Heart left ventricle (tissue), 16 donors: ENCODE measurements at regions not wholly inside any gene's neighbourhood (a gene's known extent, or its start where the extent isn't known, plus 50 kb on each side); places are given as distances from the start of the nearest gene placed in this dataset.

Experiments used
- ATAC-seq, 4 donors: fragments of 200-7000 bp; cut with Tn5 transposase; one replicate each; pipeline ENCODE4 v1.9.1; 2020 to 2022; ENCODE audit warnings: moderate library complexity in 4 of 4, mild to moderate bottlenecking in 3 of 4, moderate number of reproducible peaks in 1 of 4
- DNase-seq, 5 donors: peaks; one replicate each; pipeline ENCODE4 v3.0.0-alpha.2; 2020
- H3K27ac ChIP-seq, 12 donors: fragments of 200-600 bp; sonication (generic) in 4 of 12; one replicate each; pipeline versions ENCODE4 v1.5.0 to v1.8.0; 2016 to 2022; ENCODE audit warnings: mild to moderate bottlenecking in 2 of 12
- H3K27me3 ChIP-seq, 9 donors: fragments of 200-600 bp; sonication (generic) in 2 of 9; one replicate each; pipeline versions ENCODE4 v1.5.1 to v1.8.0; 2016 to 2022; ENCODE audit warnings: mild to moderate bottlenecking in 3 of 9
- H3K36me3 ChIP-seq, 9 donors: fragments of 200-600 bp; sonication (generic) in 2 of 9; one replicate each; pipeline versions ENCODE4 v1.5.0 to v1.8.0; 2018 to 2022; ENCODE audit warnings: mild to moderate bottlenecking in 2 of 9
- H3K4me1 ChIP-seq, 12 donors: fragments of 200-600 bp; sonication (generic) in 4 of 12; one replicate each; pipeline versions ENCODE4 v1.5.0 to v1.8.0; 2016 to 2022; ENCODE audit warnings: mild to moderate bottlenecking in 3 of 12
- H3K4me3 ChIP-seq, 12 donors: fragments of 200-600 bp; sonication (generic) in 4 of 12; one replicate each; pipeline versions ENCODE4 v1.5.0 to v1.8.0; 2017 to 2022; ENCODE audit warnings: mild to moderate bottlenecking in 9 of 12, moderate library complexity in 4 of 12
- H3K9me3 ChIP-seq, 12 donors: fragments of 200-600 bp; sonication (generic) in 4 of 12; one replicate each; pipeline versions ENCODE4 v1.5.0 to v1.8.0; 2016 to 2022; ENCODE audit warnings: mild to moderate bottlenecking in 1 of 12
- CTCF ChIP-seq, 12 donors: fragments of 200-600 bp; sonication (generic) in 4 of 12; IDR thresholded peaks; one replicate each; pipeline versions ENCODE4 v1.5.0 to v1.8.0; 2018 to 2022; ENCODE audit warnings: antibody characterized with exemption in 12 of 12, mild to moderate bottlenecking in 5 of 12
- POLR2A ChIP-seq, 2 donors: fragments of 450-650 bp; IDR thresholded peaks; one replicate each; pipeline ENCODE4 v1.6.1; 2017; ENCODE audit warnings: antibody characterized with exemption in 2 of 2, mild to moderate bottlenecking in 2 of 2, moderate library complexity in 2 of 2
- WGBS, 4 donors: extraction: QIAGEN DNeasy Blood & Tissue Kit in 2 of 4; methylation state at CpG; one replicate each; pipeline versions ENCODE4 v1.1.5 to v1.1.7; 2013 to 2018; 5-methylcytosine and 5-hydroxymethylcytosine counted together
- intact Hi-C, 10 donors: fragments of 100-400 bp; cut with DNase I; formaldehyde crosslinking; loops; one replicate each; pipeline versions ENCODE4 v1.11.1 to v1.14.2; 2022
- donor health status: ischemic (EF 13 %, LVEDD 7.1; RV severe dilation, severe dysfunction).
- donor health status: healthy with polysubstance abuse.
- donor health status: DM: no; HTN: yes; CAD: no.
- donor health status: DM: no; HTN: no; CAD: no.
- donor health status: ischemic (EF 25% LVEDD 6.9; RV normal size, moderate dysfunction).
- donor health status: ischemic (EF 25% LVEDD 5.7; RV mildly dilated, moderate dysfunction).
- donor health status: healthy.
- donor health status: DM: yes; HTN: yes; CAD: no.
- donor health status: ischemic (EF 35%, LVEDD 5.7; RV mildly dilated, moderate dysfunction).
- donor health status: nonischemic (EF 11% LVEDD 7.7; RV severe dilation, severe dysfunction).
- donor health status: DM: yes; HTN: yes; CAD: no.
- donor health status: PGD.
- donor health status: ischemic (EF 29% LVEDD 5.4; RV normal size, mild dysfunction).
- donor health status: nonischemic (EF 23%, LVEDD 6.1; RV moderate dilation, normal function).

- Histone ChIP-seq H3K27ac (no peak overlapping the region), H3K27me3 (no peaks in the 10 kb centered on the region), H3K4me1 (peaks cover 0 to 6% (median 0%) of the 10 kb centered on the region in 12 donors), H3K4me3 (no peak overlapping the region), H3K36me3 (no peaks in the 10 kb centered on the region), H3K9me3 (no peaks in the 10 kb centered on the region)
- WGBS, 4 donors = 85 to 97% (median 89%) methylated on average over 7 of the region's 7 CpGs
- TF ChIP-seq CTCF (IDR thresholded peaks at IDR 0.05) (no peak), POLR2A (IDR thresholded peaks at IDR 0.05) (no peak)
- DNase-seq = no peak
- ATAC-seq = no peak
- intact Hi-C loops = no loop called here
Observed at GRCh38 chr1:110280126-110280525, 59.1 kb upstream of the RBM15 start.

GRCh38 chr1:110280804-110281203, 58.4 kb upstream of the RBM15 start:
- TF ChIP-seq POLR2A (IDR thresholded peaks at IDR 0.05) = no peak
- no peak for TF ChIP-seq CTCF (IDR thresholded peaks at IDR 0.05)
- H3K4me3 ChIP-seq = no peak overlapping the region
- no peak for DNase-seq
- intact Hi-C loops = no loop called here
- no peaks in the 10 kb centered on the region for H3K9me3 ChIP-seq
- H3K4me1 ChIP-seq = peaks cover 0 to 6% (median 0%) of the 10 kb centered on the region in 12 donors
- H3K36me3 ChIP-seq = no peaks in the 10 kb centered on the region
- 80 to 82% (median 81%) methylated on average over 5 of the region's 5 CpGs for WGBS, 4 donors
- H3K27me3 ChIP-seq = no peaks in the 10 kb centered on the region
- no peak for ATAC-seq
- no peak overlapping the region for H3K27ac ChIP-seq

- Histone ChIP-seq H3K36me3 (no peaks in the 10 kb centered on the region), H3K4me1 (peaks cover 0 to 12% (median 0%) of the 10 kb centered on the region in 12 donors), H3K27me3 (no peaks in the 10 kb centered on the region), H3K27ac (no peak overlapping the region), H3K4me3 (no peak overlapping the region), H3K9me3 (no peaks in the 10 kb centered on the region)
- no peak for ATAC-seq
- WGBS, 4 donors = 92 to 97% (median 96%) methylated on average over 4 to 6 of the region's 6 CpGs
- TF ChIP-seq POLR2A (IDR thresholded peaks at IDR 0.05) = no peak
- no peak for DNase-seq
- intact Hi-C loops = no loop called here
Observed at GRCh38 chr1:110281363-110282290, 57.5 kb upstream of the RBM15 start.

- intact Hi-C loops = no loop called here
- H3K4me1 ChIP-seq = peaks cover 0 to 14% (median 0%) of the 10 kb centered on the region in 12 donors
- no peak for TF ChIP-seq POLR2A (IDR thresholded peaks at IDR 0.05)
- 94 to 97% (median 96%) methylated on average over 3 of the region's 3 CpGs for WGBS, 4 donors
- DNase-seq (no peak), ATAC-seq (no peak)
- no peak overlapping the region for H3K27ac ChIP-seq
- no peaks in the 10 kb centered on the region for H3K27me3 ChIP-seq
- H3K9me3 ChIP-seq = no peaks in the 10 kb centered on the region
- no peaks in the 10 kb centered on the region for H3K36me3 ChIP-seq
- H3K4me3 ChIP-seq = no peak overlapping the region
Observed at GRCh38 chr1:110282395-110282794, 56.8 kb upstream of the RBM15 start.

GRCh38 chr1:110283677-110284076, 55.5 kb upstream of the RBM15 start:
- TF ChIP-seq CTCF (IDR thresholded peaks at IDR 0.05) (no peak), POLR2A (IDR thresholded peaks at IDR 0.05) (no peak)
- no peak overlapping the region for H3K27ac ChIP-seq
- no peak for DNase-seq

More at GRCh38 chr1:110283677-110284076, 55.5 kb upstream of the RBM15 start:
- H3K4me1 ChIP-seq = peaks cover 0 to 14% (median 0%) of the 10 kb centered on the region in 12 donors
- H3K36me3 ChIP-seq = no peaks in the 10 kb centered on the region
- H3K27me3 ChIP-seq = no peaks in the 10 kb centered on the region
- H3K9me3 ChIP-seq = no peaks in the 10 kb centered on the region
- intact Hi-C loops = no loop called here
- H3K4me3 ChIP-seq = no peak overlapping the region
- no peak for ATAC-seq
- 50 to 76% (median 69%) methylated on average over 1 of the region's 1 CpG for WGBS, 4 donors
